HG03342 (cell line): ENCODE measurements at regions not wholly inside any gene's neighbourhood (a gene's known extent, or its start where the extent isn't known, plus 50 kb on each side); places are given as distances from the start of the nearest gene placed in this dataset.

Experiments used
- ATAC-seq: cut with Tn5 transposase; IDR thresholded peaks from one replicate; pipeline ENCODE4 v1.9.1; 2021; ENCODE audit warnings: mild to moderate bottlenecking, moderate library complexity; ENCODE audit not compliant: unreplicated experiment

- ATAC-seq, result no peak
Observed at GRCh38 chr2:128564131-128564530, 245.5 kb upstream of the HS6ST1 start.

DNA sequence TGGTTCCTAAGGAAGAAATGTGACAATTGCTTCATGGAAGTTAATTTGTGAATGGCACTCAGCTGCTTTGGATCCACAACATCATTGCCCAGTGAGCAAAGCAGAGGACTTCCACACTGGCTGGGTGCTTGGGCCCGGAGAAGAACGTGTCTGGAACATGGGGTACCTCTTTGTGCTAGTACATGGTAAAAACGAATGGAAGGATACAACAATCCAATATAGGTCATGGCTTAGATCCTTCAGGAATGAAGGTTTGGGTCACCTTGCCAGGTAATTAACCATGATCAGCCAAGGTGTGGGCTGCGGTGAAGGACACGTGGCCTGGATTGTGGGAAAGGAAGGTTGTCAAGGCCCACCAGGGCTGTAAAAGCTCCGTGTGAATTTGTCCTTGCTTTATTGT, 245.9 kb upstream of the HS6ST1 start:
- ATAC-seq, result no peak

- ATAC-seq, result no peak
Observed at GRCh38 chr2:128565441-128565840, 246.8 kb upstream of the HS6ST1 start.

- ATAC-seq, result no peak
Observed at GRCh38 chr2:128566671-128567070, 248.0 kb upstream of the HS6ST1 start.

GRCh38 chr2:128568106-128568505, 249.4 kb upstream of the HS6ST1 start:
- no peak for ATAC-seq

DNA sequence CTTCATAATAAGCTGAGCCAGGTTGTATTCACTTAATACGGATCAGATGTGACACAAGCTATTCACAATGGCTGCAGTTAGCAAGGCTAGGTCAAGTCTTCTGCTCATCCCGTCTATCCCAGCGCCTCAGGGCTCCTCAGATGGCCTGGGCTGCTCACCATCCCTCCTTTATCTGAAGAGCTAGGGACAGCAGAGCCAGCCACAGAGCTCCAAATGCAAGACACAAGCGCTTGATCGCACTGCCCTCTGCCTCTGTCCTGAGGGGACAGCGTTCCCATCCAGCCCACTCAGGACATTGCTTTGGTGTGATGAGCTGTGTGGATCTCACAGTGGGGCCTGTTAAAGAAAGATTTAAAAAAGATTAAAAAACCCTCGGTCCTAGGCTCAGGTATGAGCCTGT, 254.4 kb upstream of the HS6ST1 start:
- ATAC-seq, result no peak

GRCh38 chr2:128573531-128573930, 254.9 kb upstream of the HS6ST1 start:
- ATAC-seq, result no peak

DNA sequence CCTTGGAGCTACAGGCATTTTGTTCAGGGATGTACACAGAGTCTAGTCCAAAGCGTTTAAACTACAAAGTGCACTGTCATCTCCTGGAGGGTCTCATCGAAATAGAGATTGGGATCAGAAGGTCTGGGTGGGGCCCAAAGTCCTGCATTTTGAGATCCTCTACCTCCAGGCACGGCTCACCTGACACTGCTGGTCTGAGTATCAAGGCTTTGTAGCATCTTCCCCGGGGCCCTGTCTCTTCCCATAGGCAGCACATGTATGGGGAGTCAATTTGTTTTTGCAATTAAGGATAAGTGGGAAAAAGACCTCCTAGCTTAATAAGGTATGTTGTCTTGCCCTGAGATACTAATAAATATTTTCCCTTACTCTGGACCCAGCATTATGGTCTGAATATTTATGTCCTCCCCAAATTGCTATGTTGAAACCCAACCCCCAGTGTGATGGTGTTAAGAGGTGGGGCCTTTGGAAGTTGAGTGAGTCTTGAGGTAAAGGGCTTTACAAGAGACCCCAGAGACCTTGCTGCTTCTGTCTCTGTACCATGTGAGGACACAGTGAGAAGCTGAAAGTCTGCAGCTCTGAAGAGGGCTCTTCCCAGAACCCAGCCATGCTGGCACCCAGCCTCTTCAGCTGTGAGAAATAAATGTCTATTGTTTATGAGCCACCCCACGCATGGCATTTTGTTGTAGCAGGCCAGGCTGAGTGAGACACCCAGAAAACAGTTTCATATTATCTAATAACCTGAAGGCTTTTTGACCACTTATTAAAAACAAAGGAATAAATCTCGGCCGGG, 258.7 kb upstream of the HS6ST1 start:
- no peak for ATAC-seq

DNA sequence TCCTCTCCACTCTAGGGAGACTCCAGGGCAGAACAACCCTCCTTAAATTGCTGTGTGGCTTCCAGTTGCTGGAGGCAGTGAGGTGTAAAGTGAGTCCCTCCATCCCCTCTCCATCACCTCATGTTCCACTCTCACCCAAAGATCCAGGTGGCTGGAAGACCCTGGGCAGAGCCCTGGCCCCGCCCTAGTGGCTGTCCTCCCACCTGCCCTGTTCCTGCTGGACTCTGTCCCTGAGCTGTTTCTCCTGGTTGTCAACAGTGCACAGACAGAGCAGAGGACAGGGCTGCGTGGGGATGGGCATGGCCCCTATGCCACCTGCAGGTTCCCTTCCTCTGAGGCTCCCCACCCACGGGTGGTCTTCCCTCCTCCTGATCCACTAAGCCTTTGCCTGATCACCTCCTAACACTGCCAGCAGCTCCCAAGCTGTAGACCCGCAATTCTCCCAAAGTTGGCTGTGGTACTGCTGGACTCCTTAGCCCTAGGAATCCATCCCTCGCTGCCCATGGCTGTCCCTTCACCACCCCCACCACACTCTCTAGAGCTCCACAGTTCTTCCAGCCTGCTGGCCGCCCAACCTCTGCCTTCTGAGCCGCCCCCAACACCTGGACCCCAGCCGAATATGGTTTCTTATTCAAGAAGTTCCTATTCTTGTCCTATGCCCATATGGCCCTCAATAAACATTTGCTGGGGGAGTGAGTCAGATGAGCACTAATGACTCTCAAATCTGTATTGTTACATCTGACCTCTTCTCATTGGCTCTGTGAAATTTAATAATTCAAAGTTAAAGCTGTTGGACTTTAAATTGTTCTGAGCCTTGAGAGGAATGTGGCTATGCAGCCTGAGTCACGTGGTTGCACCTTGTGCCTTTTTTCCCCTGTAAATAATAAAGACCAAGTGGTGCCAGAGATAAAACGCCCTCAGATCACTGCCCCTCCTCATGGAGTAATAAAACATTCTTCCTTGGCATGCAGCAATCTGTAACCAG, 260.0 kb upstream of the HS6ST1 start:
- ATAC-seq, result no peak

- no peak for ATAC-seq
Observed at GRCh38 chr2:128579825-128580224, 261.2 kb upstream of the HS6ST1 start.

DNA sequence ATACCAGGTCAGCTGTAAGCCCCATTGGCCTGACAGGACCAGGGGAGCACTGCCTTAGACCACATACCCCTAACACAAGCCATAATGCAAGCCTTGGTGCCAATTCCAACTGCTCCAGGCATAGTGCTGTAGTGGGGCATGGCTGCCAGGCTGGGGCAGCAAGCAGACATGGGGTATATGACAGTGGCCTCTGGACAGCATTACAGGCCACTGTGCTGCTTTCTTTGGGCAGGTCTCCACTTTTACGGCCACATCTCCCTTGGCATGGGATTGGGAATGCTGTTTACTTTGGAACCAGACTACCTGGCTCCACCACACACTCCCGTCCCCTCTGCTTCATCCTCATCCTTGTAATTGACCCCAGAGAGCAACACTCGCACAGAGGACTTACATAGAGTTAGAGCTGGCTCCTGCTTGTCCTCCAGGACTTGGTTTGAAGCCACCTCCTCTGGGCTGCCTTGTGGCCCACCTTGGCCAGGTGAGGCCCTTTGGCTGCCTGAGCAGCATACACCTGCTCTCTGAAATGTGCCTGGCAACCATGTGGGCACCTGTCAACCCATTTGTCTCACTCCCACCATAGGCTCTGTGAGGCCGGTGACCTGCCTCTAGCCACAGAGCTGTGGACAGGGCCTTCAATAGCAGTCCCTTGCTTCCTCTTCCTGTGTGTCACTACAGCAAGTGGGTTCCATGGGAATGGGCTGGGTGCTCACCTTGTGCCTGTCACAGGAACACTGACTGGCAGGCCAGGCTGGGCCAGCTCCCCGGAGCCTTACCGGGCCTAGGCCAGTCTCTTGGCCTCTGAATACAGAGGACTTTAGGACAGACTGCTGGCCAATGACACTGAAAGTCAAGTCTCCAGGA, 262.6 kb upstream of the HS6ST1 start:
- no peak for ATAC-seq

- no peak for ATAC-seq
Observed at GRCh38 chr2:128581849-128582244, 263.2 kb upstream of the HS6ST1 start.

DNA sequence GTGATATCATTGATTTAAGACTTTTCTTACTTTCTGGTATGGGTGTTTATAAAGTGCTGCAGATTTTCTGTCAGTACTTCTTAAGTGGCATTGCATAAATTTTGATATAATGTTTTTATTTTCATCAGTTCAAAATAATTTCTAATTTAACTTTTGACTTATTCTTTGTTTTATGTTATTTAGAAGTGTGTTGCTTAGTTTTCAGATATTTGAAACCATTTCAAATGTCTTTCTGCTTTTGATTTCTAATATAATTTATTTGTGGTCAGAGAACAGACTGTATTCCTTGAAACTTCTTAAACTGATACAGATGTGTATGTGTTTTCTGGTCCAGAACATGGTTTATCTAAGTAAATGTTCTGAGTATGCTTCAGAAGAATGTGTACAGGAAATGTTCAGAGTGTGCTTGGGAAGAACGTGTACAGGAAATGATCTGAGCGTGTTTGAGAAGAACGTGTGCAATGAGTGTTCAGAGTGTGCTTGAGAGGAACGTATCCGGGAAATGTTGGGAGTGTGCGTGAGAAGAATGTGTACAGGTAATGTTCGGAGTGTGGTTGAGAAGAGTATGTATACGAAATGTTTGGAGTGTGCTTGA, 265.7 kb upstream of the HS6ST1 start:
- no peak for ATAC-seq

- ATAC-seq, result no peak
Observed at GRCh38 chr2:128585706-128586105, 267.0 kb upstream of the HS6ST1 start.

- ATAC-seq, result no peak
Observed at GRCh38 chr2:128589681-128590080, 271.0 kb upstream of the HS6ST1 start.

DNA sequence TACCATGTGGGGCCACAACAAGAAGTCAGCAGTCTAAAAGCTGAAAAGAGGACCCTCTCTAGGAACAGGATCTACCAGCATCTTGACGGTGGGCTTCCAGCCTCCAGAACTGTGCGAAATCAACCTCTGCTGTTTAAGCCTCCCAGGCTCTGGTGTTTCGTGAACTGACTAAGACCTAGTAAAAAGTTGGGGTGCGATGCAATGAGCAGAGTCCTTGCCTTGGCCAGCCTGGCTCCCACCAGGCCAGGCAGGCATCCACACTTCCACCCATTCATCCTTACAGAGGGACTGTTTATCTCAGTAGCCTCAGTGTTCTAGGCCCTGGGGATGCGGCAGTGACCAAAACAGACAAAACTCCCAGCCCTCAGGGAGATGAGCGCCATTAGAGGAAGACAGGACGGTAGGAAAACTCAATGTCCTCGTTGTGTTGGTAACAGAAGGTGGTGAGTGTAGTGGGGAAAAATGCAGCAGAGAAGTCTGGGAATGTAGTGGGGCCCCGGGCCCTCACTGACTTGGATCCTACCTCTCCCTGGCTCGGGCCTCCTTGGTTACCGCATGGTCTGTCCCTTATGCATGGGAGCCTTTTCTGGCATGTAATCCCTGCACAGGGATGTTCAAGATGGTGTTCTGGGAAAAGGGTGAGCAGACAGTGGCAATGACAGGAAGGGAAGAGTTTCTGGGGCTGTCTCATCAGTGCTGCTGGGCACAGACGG, 271.8 kb upstream of the HS6ST1 start:
- no peak for ATAC-seq

GRCh38 chr2:128591022-128591860, 272.6 kb upstream of the HS6ST1 start:
- ATAC-seq, result no peak

- no peak for ATAC-seq
Observed at GRCh38 chr2:128591861-128592822, 273.5 kb upstream of the HS6ST1 start.
